Liver (tissue), 8 donors: ENCODE measurements at regions not wholly inside any gene's neighbourhood (a gene's known extent, or its start where the extent isn't known, plus 50 kb on each side); places are given as distances from the start of the nearest gene placed in this dataset.
"Not testable (repeated sequence)": the region's sequence is repeated elsewhere in the genome, so short reads cannot be mapped to it uniquely, and the experiment has no call there.

Source experiments
- DNase-seq: peaks from one replicate; pipeline ENCODE4 v3.0.0-alpha.2; 2017; ENCODE audit warnings: low spot score
- H3K27ac ChIP-seq, 2 donors: one replicate each; pipeline ENCODE4 v1.7.0; 2013; ENCODE audit warnings: inconsistent platforms in 2 of 2, low read length in 2 of 2, control low read depth in 1 of 2, low read depth in 1 of 2, mild to moderate bottlenecking in 1 of 2
- H3K27me3 ChIP-seq, 4 donors: one replicate each; pipeline versions ENCODE4 v1.6.1 to v1.7.0; 2013; ENCODE audit warnings: low read length in 3 of 4, inconsistent platforms in 1 of 4, mild to moderate bottlenecking in 1 of 4, moderate library complexity in 1 of 4; ENCODE audit not compliant: control insufficient read depth in 4 of 4, insufficient read depth in 4 of 4
- H3K36me3 ChIP-seq, 4 donors: one replicate each; pipeline versions ENCODE4 v1.6.1 to v1.7.0; 2013; ENCODE audit warnings: low read length in 3 of 4, mild to moderate bottlenecking in 3 of 4, low read depth in 1 of 4, moderate library complexity in 1 of 4; ENCODE audit not compliant: control insufficient read depth in 4 of 4, insufficient read depth in 3 of 4
- H3K4me1 ChIP-seq, 4 donors: one replicate each; pipeline versions ENCODE4 v1.6.1 to v1.7.0; 2013; ENCODE audit warnings: low read length in 3 of 4, mild to moderate bottlenecking in 3 of 4, moderate library complexity in 1 of 4; ENCODE audit not compliant: control insufficient read depth in 4 of 4, insufficient read depth in 4 of 4
- H3K4me3 ChIP-seq, 3 donors: one replicate each; pipeline versions ENCODE4 v1.6.1 to v1.7.0; 2013; ENCODE audit warnings: low read length in 3 of 3, control low read depth in 1 of 3, low read depth in 1 of 3, mild to moderate bottlenecking in 1 of 3
- H3K9ac ChIP-seq, 2 donors: one replicate each; pipeline ENCODE4 v1.7.0; 2013; ENCODE audit warnings: low read length in 2 of 2, mild to moderate bottlenecking in 2 of 2, moderate library complexity in 2 of 2, control low read depth in 1 of 2, low read depth in 1 of 2
- H3K9me3 ChIP-seq, 4 donors: one replicate each; pipeline versions ENCODE4 v1.6.1 to v1.7.0; 2013; ENCODE audit warnings: low read length in 3 of 4; ENCODE audit not compliant: control insufficient read depth in 4 of 4
- ATF3 ChIP-seq: IDR thresholded peaks from 2 replicates; pipeline ENCODE4 v1.6.1; 2016; ENCODE audit warnings: antibody characterized with exemption
- CTCF ChIP-seq: fragments of 150-350 bp; IDR thresholded peaks from 2 replicates; pipeline ENCODE4 v1.5.1; 2017; ENCODE audit warnings: improper control_type of control experiment, low read depth, low read length; ENCODE audit not compliant: missing input control
- EGR1 ChIP-seq, 2 donors: IDR thresholded peaks; 2 replicates each; pipeline ENCODE4 v1.6.1; 2016 to 2018; ENCODE audit warnings: antibody characterized with exemption in 2 of 2, low read depth in 2 of 2
- FOXA1 ChIP-seq: IDR thresholded peaks from 2 replicates; pipeline ENCODE4 v1.6.1; 2016; ENCODE audit warnings: antibody characterized with exemption
- FOXA2 ChIP-seq: IDR thresholded peaks from 2 replicates; pipeline ENCODE4 v1.6.1; 2016; ENCODE audit warnings: antibody characterized with exemption
- GABPA ChIP-seq, 2 donors: IDR thresholded peaks in 1 of 2; conservative IDR thresholded peaks in 1 of 2; 2 replicates each; pipeline ENCODE4 v1.6.1; 2016; ENCODE audit warnings: antibody characterized with exemption in 2 of 2, mild to moderate bottlenecking in 1 of 2, moderate library complexity in 1 of 2
- HNF4A ChIP-seq, 2 donors: conservative IDR thresholded peaks; 2 replicates each; pipeline ENCODE4 v1.6.1; 2016; ENCODE audit warnings: antibody characterized with exemption in 2 of 2, mild to moderate bottlenecking in 2 of 2
- HNF4G ChIP-seq: IDR thresholded peaks from 2 replicates; pipeline ENCODE4 v1.6.1; 2016; ENCODE audit warnings: antibody characterized with exemption
- JUND ChIP-seq, 2 donors: IDR thresholded peaks; 2 replicates each; pipeline ENCODE4 v1.6.1; 2016; ENCODE audit warnings: antibody characterized with exemption in 2 of 2
- MAX ChIP-seq: IDR thresholded peaks from 2 replicates; pipeline ENCODE4 v1.6.1; 2016; ENCODE audit warnings: antibody characterized with exemption
- NR2F2 ChIP-seq: IDR thresholded peaks from 2 replicates; pipeline ENCODE4 v1.6.1; 2016; ENCODE audit warnings: antibody characterized with exemption
- RAD21 ChIP-seq, 2 donors: IDR thresholded peaks; 2 replicates each; pipeline ENCODE4 v1.6.1; 2016; ENCODE audit warnings: antibody characterized with exemption in 2 of 2, mild to moderate bottlenecking in 2 of 2
- REST ChIP-seq: IDR thresholded peaks from 2 replicates; pipeline ENCODE4 v1.6.1; 2016; ENCODE audit warnings: antibody characterized with exemption, mild to moderate bottlenecking
- RXRA ChIP-seq, 2 donors: IDR thresholded peaks; 2 replicates each; pipeline ENCODE4 v1.6.1; 2017 to 2018; ENCODE audit warnings: antibody characterized with exemption in 2 of 2, mild to moderate bottlenecking in 1 of 2
- SP1 ChIP-seq: IDR thresholded peaks from 2 replicates; pipeline ENCODE4 v1.6.1; 2018; ENCODE audit warnings: antibody characterized with exemption, mild to moderate bottlenecking
- TAF1 ChIP-seq: conservative IDR thresholded peaks from 2 replicates; pipeline ENCODE4 v1.6.1; 2016; ENCODE audit warnings: antibody characterized with exemption, mild to moderate bottlenecking
- YY1 ChIP-seq: IDR thresholded peaks from 2 replicates; pipeline ENCODE4 v1.6.1; 2016; ENCODE audit warnings: antibody characterized with exemption, mild to moderate bottlenecking
- ZBTB33 ChIP-seq: IDR thresholded peaks from 2 replicates; pipeline ENCODE4 v1.6.1; 2016; ENCODE audit warnings: antibody characterized with exemption
- WGBS: extraction: QIAGEN DNeasy Blood & Tissue Kit; methylation state at CpG from one replicate; pipeline ENCODE4 v1.1.7; 2013; 5-methylcytosine and 5-hydroxymethylcytosine counted together
- donor health status: healthy.
- donor health status: healthy.
- donor health status: healthy.
- donor health status: healthy.
- donor health status: healthy.

- H3K27ac ChIP-seq, H3K4me1 ChIP-seq, H3K4me3 ChIP-seq, H3K27me3 ChIP-seq, H3K9me3 ChIP-seq, H3K36me3 ChIP-seq, H3K9ac ChIP-seq: not testable (repeated sequence)
- 43% methylated on average over 13 of the region's 13 CpGs for WGBS
- TF ChIP-seq CTCF: peak; percentile 59
- peak; percentile 86 to 93 for TF ChIP-seq RAD21 (IDR thresholded peaks at IDR 0.05)
- DNase-seq: peak; percentile 77
Observed at GRCh38 chr10:45235260-45235769, 80.1 kb downstream of the OR13A1 start.

DNA sequence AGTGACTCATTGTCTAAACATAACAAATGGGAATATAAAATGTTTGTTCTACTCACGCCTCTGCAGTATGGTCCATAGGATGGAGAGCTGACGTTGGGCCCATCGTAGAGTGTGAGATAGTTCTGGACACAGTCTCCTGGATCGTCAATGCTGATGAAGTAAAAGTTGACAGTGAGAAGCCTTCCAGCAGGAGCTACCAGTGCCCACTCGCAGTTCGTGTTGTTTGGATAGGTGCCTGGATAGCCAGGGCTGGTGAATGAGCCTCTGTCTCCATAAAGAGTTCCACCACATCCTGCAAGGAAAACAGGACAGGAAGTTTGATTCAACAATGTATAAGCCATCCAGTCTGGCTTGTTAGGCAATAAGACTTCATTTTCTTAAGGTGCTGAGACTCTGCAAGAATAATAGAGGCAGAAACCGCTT lies 79.6 kb downstream of the OR13A1 start:
- Histone ChIP-seq H3K4me3 (no peak overlapping the region), H3K36me3 (no peaks in the 10 kb centered on the region), H3K27ac (no peak overlapping the region), H3K27me3 (no peaks in the 10 kb centered on the region), H3K4me1 (peaks cover 0 to 2% (median 0%) of the 10 kb centered on the region in 4 donors), H3K9me3 (no peaks in the 10 kb centered on the region), H3K9ac (no peak overlapping the region)
- TF ChIP-seq ATF3 (no peak), REST (no peak), EGR1 (IDR thresholded peaks at IDR 0.05; ENCODE audit: low read depth in 2 of 2) (no peak), SP1 (no peak), YY1 (no peak), HNF4A (conservative IDR thresholded peaks at IDR 0.05) (no peak), MAX (no peak), FOXA1 (no peak), NR2F2 (no peak), ZBTB33 (no peak), GABPA (IDR thresholded peaks at IDR 0.05 in 1 of 2, conservative IDR thresholded peaks at IDR 0.05 in 1 of 2) (no peak), TAF1 (no peak), HNF4G (no peak), FOXA2 (no peak), CTCF (no peak), JUND (IDR thresholded peaks at IDR 0.05) (no peak), RAD21 (IDR thresholded peaks at IDR 0.05) (no peak), RXRA (IDR thresholded peaks at IDR 0.05) (no peak)
- no peak for DNase-seq
- WGBS: 77% methylated on average over 7 of the region's 7 CpGs
